Sigmoid colon (tissue), 6 donors: ENCODE measurements at regions not wholly inside any gene's neighbourhood (a gene's known extent, or its start where the extent isn't known, plus 50 kb on each side); places are given as distances from the start of the nearest gene placed in this dataset.

Source experiments
- DNase-seq: peaks from one replicate; pipeline ENCODE4 v3.0.0-alpha.2; 2019
- H3K27ac ChIP-seq, 4 donors: fragments of 200-600 bp; sonication (generic); one replicate each; pipeline ENCODE4 v1.5.1; 2016 to 2019; ENCODE audit warnings: mild to moderate bottlenecking in 1 of 4
- H3K27me3 ChIP-seq, 3 donors: fragments of 200-600 bp; sonication (generic); one replicate each; pipeline ENCODE4 v1.5.1; 2019; ENCODE audit warnings: mild to moderate bottlenecking in 1 of 3
- H3K36me3 ChIP-seq, 4 donors: fragments of 200-600 bp; sonication (generic); one replicate each; pipeline ENCODE4 v1.5.1; 2016 to 2019
- H3K4me1 ChIP-seq, 4 donors: fragments of 200-600 bp; sonication (generic); one replicate each; pipeline ENCODE4 v1.5.1; 2017 to 2019
- H3K4me3 ChIP-seq, 4 donors: fragments of 200-600 bp; sonication (generic); one replicate each; pipeline ENCODE4 v1.5.1; 2017 to 2019; ENCODE audit warnings: mild to moderate bottlenecking in 2 of 4, moderate library complexity in 1 of 4
- H3K9me3 ChIP-seq, 4 donors: fragments of 200-600 bp in 3 of 4; sonication (generic) in 3 of 4; one replicate each; pipeline versions ENCODE4 v1.5.1 to v1.6.1; 2013 to 2019
- EP300 ChIP-seq, 4 donors: sonication (generic); formaldehyde crosslinking; IDR thresholded peaks; one replicate each; pipeline ENCODE4 v1.6.1; 2017; ENCODE audit warnings: antibody characterized with exemption in 4 of 4
- POLR2A ChIP-seq, 2 donors: fragments of 450-650 bp; IDR thresholded peaks; one replicate each; pipeline ENCODE4 v1.6.1; 2016; ENCODE audit warnings: antibody characterized with exemption in 2 of 2, mild to moderate bottlenecking in 2 of 2, moderate library complexity in 2 of 2
- POLR2AphosphoS5 ChIP-seq, 4 donors: sonication (generic); formaldehyde crosslinking; IDR thresholded peaks; one replicate each; pipeline ENCODE4 v1.6.1; 2017; ENCODE audit warnings: antibody characterized with exemption in 4 of 4
- WGBS, 2 donors: extraction: QIAGEN DNeasy Blood & Tissue Kit; methylation state at CpG; one replicate each; pipeline ENCODE4 v1.1.7; 2013; 5-methylcytosine and 5-hydroxymethylcytosine counted together
- intact Hi-C: fragments of 100-400 bp; cut with DNase I; formaldehyde crosslinking; loops from one replicate; pipeline ENCODE4 v1.15.1; 2023
- TF ChIP-seq, protein P1 (sequence below), 4 experiments: fragments of 450-650 bp in 3 of 4; fragments of 200-600 bp in 1 of 4; IDR thresholded peaks; one replicate each; pipeline ENCODE4 v1.5.1; 2016 to 2019; ENCODE audit warnings: antibody characterized with exemption in 4 of 4, mild to moderate bottlenecking in 3 of 4, moderate library complexity in 2 of 4
- donor health status: healthy with polysubstance abuse.
- donor health status: healthy.

DNA sequence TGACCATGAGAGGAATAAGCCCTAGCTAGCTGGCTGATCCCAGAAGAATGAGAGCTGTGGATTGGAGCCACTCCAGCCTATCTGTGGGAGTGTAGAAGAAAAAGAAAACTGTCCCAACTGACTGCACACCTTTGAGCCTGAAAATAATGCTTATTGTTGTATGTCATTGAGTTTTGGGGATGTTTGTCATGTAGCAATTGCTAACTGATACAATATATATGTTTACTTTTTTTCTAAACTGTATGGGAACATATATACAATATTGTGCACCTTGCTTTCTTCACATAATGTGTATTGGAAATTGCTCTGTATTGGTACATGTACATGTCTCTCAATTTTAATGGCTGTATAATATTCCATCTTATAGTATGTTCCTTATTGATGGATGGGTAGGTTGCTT, 124.0 kb upstream of the NLRP1 start:
- no peak overlapping the region for H3K27ac ChIP-seq
- no peaks in the 10 kb centered on the region for H3K9me3 ChIP-seq
- H3K36me3 ChIP-seq = no peaks in the 10 kb centered on the region
- intact Hi-C loops = loop anchor here (5.0 kb wide), 1 partner anchor 121 kb away; no protein-coding TSS in a partner anchor
- H3K4me3 ChIP-seq = no peak overlapping the region
- no peak for TF ChIP-seq EP300 (IDR thresholded peaks at IDR 0.05)
- TF ChIP-seq, protein P1, sequence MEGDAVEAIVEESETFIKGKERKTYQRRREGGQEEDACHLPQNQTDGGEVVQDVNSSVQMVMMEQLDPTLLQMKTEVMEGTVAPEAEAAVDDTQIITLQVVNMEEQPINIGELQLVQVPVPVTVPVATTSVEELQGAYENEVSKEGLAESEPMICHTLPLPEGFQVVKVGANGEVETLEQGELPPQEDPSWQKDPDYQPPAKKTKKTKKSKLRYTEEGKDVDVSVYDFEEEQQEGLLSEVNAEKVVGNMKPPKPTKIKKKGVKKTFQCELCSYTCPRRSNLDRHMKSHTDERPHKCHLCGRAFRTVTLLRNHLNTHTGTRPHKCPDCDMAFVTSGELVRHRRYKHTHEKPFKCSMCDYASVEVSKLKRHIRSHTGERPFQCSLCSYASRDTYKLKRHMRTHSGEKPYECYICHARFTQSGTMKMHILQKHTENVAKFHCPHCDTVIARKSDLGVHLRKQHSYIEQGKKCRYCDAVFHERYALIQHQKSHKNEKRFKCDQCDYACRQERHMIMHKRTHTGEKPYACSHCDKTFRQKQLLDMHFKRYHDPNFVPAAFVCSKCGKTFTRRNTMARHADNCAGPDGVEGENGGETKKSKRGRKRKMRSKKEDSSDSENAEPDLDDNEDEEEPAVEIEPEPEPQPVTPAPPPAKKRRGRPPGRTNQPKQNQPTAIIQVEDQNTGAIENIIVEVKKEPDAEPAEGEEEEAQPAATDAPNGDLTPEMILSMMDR (IDR thresholded peaks at IDR 0.05) = no peak
- no peak for TF ChIP-seq POLR2A (IDR thresholded peaks at IDR 0.05)
- TF ChIP-seq POLR2AphosphoS5 (IDR thresholded peaks at IDR 0.05) = no peak
- no peak for DNase-seq
- H3K27me3 ChIP-seq = peaks cover 0 to 25% (median 0%) of the 10 kb centered on the region in 3 donors
- H3K4me1 ChIP-seq = no peaks in the 10 kb centered on the region

DNA sequence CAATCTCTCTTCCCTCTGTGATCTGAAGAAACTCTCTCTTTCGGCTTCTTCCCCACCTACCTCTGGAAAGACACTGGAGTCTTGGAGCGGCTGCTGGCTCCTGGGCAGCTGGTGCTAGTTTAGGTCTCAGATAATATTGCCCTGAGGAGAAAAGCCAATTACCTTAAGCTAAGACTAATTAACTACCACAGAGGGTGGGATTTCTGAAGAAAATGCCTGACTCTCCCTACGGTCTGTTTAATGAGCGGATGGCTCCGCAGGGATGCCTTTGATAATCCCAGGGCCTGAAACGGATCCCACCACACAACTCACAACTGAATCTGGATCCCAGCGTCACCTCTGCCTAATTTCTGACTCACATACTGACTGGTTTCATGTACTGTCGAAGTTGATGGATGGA, 127.0 kb upstream of the NLRP1 start:
- Histone ChIP-seq H3K27me3 (peaks cover 0 to 23% (median 0%) of the 10 kb centered on the region in 3 donors), H3K4me3 (no peak overlapping the region), H3K9me3 (no peaks in the 10 kb centered on the region), H3K27ac (no peak overlapping the region), H3K4me1 (no peaks in the 10 kb centered on the region), H3K36me3 (no peaks in the 10 kb centered on the region)
- intact Hi-C loops = no loop called here
- TF ChIP-seq EP300 (IDR thresholded peaks at IDR 0.05) (no peak), POLR2AphosphoS5 (IDR thresholded peaks at IDR 0.05) (no peak), POLR2A (IDR thresholded peaks at IDR 0.05) (no peak)
- TF ChIP-seq, protein P1 (IDR thresholded peaks at IDR 0.05) = no peak
- DNase-seq = no peak
- 49 to 58% methylated on average over 8 of the region's 8 CpGs for WGBS, 2 donors

DNA sequence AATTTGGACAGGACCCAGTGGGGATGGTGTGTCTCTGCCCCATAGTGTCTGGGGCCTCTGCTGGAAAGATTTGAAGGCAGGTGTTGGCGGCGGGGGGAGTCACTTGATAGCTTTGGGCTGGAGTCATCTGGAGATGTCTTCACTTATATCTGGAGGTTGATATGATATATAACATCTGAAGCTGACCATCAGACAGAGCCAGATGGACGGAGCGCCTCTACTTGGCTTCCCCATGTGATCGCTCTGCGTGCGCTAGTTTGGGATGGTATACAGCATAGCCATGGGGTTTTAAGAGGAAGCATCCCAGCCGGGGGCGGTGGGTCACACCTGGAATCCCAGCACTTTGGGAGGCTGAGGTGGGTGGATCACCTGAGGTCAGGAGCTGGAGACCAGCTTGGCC, 130.7 kb upstream of the NLRP1 start:
- 95 to 96% methylated on average over 9 of the region's 9 CpGs for WGBS, 2 donors
- TF ChIP-seq POLR2AphosphoS5 (IDR thresholded peaks at IDR 0.05) (no peak), EP300 (IDR thresholded peaks at IDR 0.05) (no peak), POLR2A (IDR thresholded peaks at IDR 0.05) (no peak)
- TF ChIP-seq, protein P1 (IDR thresholded peaks at IDR 0.05) = no peak
- Histone ChIP-seq H3K4me1 (no peaks in the 10 kb centered on the region), H3K27ac (no peak overlapping the region), H3K36me3 (no peaks in the 10 kb centered on the region), H3K27me3 (peaks cover 0 to 39% (median 4%) of the 10 kb centered on the region in 3 donors), H3K9me3 (no peaks in the 10 kb centered on the region), H3K4me3 (no peak overlapping the region)
- no peak for DNase-seq
- intact Hi-C loops = no loop called here

DNA sequence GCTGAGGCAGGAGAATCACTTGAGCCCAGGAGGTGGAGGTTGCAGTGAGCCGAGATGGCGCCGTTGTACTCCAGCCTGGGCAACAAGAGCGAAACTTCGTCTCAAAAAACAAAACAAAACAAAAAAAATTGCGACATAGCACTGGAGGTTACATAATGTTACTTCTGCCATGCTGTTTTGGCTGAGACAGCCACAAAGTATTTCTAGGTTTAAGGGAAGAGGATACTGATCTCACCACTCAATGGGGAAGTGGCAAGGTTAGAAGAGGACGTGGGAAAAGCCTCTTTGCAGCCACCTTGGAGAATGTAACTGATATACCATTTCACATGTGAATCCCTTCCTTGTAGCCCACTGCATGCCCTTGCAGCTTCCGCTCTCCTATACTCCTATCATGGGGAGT, 131.2 kb upstream of the NLRP1 start:
- H3K27me3 ChIP-seq = peaks cover 0 to 37% (median 4%) of the 10 kb centered on the region in 3 donors
- TF ChIP-seq, protein P1 (IDR thresholded peaks at IDR 0.05) = no peak
- TF ChIP-seq EP300 (IDR thresholded peaks at IDR 0.05) = no peak
- no peak for TF ChIP-seq POLR2AphosphoS5 (IDR thresholded peaks at IDR 0.05)
- TF ChIP-seq POLR2A (IDR thresholded peaks at IDR 0.05) = no peak
- 71 to 79% methylated on average over 8 of the region's 8 CpGs for WGBS, 2 donors
- H3K27ac ChIP-seq = no peak overlapping the region
- no peak for DNase-seq
- H3K4me1 ChIP-seq = no peaks in the 10 kb centered on the region
- intact Hi-C loops = no loop called here
- no peaks in the 10 kb centered on the region for H3K9me3 ChIP-seq
- no peak overlapping the region for H3K4me3 ChIP-seq
- H3K36me3 ChIP-seq = no peaks in the 10 kb centered on the region

DNA sequence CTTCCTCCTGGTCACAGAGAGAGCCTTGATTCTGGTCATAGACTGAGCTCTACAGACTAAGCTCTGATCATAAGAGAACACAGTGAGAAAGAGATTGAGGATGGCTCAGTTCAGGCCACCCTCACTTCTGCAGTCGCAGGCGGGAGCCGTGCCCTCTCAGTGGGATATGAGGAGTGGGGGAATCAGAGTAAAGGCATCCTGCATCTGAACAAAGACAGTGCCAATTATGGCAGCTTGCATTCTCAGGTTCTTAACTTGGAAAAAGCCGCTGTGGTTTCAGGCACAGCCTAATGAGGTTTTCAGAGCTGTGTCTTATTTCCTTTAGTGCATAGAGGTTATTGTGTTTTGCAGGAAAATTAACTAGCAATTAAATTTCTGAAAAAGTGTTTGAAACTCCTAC, 134.4 kb upstream of the NLRP1 start:
- Histone ChIP-seq H3K4me3 (no peak overlapping the region), H3K27ac (no peak overlapping the region), H3K27me3 (peaks cover 0 to 22% (median 4%) of the 10 kb centered on the region in 3 donors), H3K4me1 (no peaks in the 10 kb centered on the region), H3K9me3 (no peaks in the 10 kb centered on the region), H3K36me3 (no peaks in the 10 kb centered on the region)
- 78 to 82% methylated on average over 4 of the region's 4 CpGs for WGBS, 2 donors
- no peak for DNase-seq
- no peak for TF ChIP-seq POLR2AphosphoS5 (IDR thresholded peaks at IDR 0.05)
- TF ChIP-seq EP300 (IDR thresholded peaks at IDR 0.05) = no peak
- TF ChIP-seq, protein P1 (IDR thresholded peaks at IDR 0.05) = no peak
- no peak for TF ChIP-seq POLR2A (IDR thresholded peaks at IDR 0.05)
- intact Hi-C loops = no loop called here
